K562 (cell line): ENCODE measurements at regions not wholly inside any gene's neighbourhood (a gene's known extent, or its start where the extent isn't known, plus 50 kb on each side); places are given as distances from the start of the nearest gene placed in this dataset.

Experiments used
- CBFB ChIP-seq: sonication (generic); formaldehyde crosslinking; IDR thresholded peaks from 2 replicates; pipeline ENCODE4 v1.4.0; 2020; ENCODE audit warnings: mild to moderate bottlenecking, missing genetic modification reagents
- HIVEP1 ChIP-seq: fragments of 250-450 bp; sonication (Bioruptor Pico); IDR thresholded peaks from 2 replicates; pipeline ENCODE4 v1.4.0; 2020; ENCODE audit warnings: mild to moderate bottlenecking
- MED1 ChIP-seq: sonication (generic); formaldehyde crosslinking; IDR thresholded peaks from 2 replicates; pipeline ENCODE4 v1.8.1; 2023; ENCODE audit warnings: missing genetic modification reagents, borderline replicate concordance
- RBM22 ChIP-seq: fragments of 200-400 bp; formaldehyde crosslinking; IDR thresholded peaks from 2 replicates; pipeline ENCODE4 v1.6.1; 2018; ENCODE audit warnings: low read length, low read depth; ENCODE audit not compliant: poor library complexity, severe bottlenecking
- THRA ChIP-seq: fragments of 450-650 bp; IDR thresholded peaks from 2 replicates; pipeline ENCODE4 v1.6.1; 2017; ENCODE audit warnings: mild to moderate bottlenecking, moderate library complexity
- ZC3H11A ChIP-seq: IDR thresholded peaks from 2 replicates; pipeline ENCODE4 v1.6.1; 2012; ENCODE audit warnings: low read depth, low read length, improper control_type of control experiment
- ZC3H4 ChIP-seq: sonication (generic); formaldehyde crosslinking; IDR thresholded peaks from 2 replicates; pipeline ENCODE4 v1.9.0; 2021; ENCODE audit warnings: missing genetic modification reagents, borderline replicate concordance
- ZNF184 ChIP-seq: sonication (generic); formaldehyde crosslinking; IDR thresholded peaks from 2 replicates; pipeline ENCODE4 v1.5.0; 2020; ENCODE audit warnings: missing genetic modification reagents
- TF ChIP-seq, protein P1 (sequence below), 3 experiments: IDR thresholded peaks in 2 of 3; conservative IDR thresholded peaks in 1 of 3; 2 replicates each; pipeline ENCODE4 v1.5.1; 2011 to 2012; ENCODE audit warnings: low read length in 3 of 3, mild to moderate bottlenecking in 3 of 3, control low read depth in 2 of 3, improper control_type of control experiment in 1 of 3, inconsistent platforms in 1 of 3, low read depth in 1 of 3, mixed read lengths in 1 of 3, moderate library complexity in 1 of 3; ENCODE audit not compliant: insufficient read depth in 2 of 3

GRCh38 chr21:24272521-24272938 lies 1334.8 kb downstream of the MRPL39 start:
- TF ChIP-seq THRA: no peak
- TF ChIP-seq, protein P1, sequence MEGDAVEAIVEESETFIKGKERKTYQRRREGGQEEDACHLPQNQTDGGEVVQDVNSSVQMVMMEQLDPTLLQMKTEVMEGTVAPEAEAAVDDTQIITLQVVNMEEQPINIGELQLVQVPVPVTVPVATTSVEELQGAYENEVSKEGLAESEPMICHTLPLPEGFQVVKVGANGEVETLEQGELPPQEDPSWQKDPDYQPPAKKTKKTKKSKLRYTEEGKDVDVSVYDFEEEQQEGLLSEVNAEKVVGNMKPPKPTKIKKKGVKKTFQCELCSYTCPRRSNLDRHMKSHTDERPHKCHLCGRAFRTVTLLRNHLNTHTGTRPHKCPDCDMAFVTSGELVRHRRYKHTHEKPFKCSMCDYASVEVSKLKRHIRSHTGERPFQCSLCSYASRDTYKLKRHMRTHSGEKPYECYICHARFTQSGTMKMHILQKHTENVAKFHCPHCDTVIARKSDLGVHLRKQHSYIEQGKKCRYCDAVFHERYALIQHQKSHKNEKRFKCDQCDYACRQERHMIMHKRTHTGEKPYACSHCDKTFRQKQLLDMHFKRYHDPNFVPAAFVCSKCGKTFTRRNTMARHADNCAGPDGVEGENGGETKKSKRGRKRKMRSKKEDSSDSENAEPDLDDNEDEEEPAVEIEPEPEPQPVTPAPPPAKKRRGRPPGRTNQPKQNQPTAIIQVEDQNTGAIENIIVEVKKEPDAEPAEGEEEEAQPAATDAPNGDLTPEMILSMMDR (IDR thresholded peaks at IDR 0.05 in 2 of 3, conservative IDR thresholded peaks at IDR 0.05 in 1 of 3; ENCODE audit: insufficient read depth in 2 of 3, low read depth in 1 of 3, low read length in 3 of 3): no peak
- no peak for TF ChIP-seq MED1 (CRISPR knock-in tag)
- no peak for TF ChIP-seq RBM22
- no peak for TF ChIP-seq ZNF184 (CRISPR knock-in tag)
- no peak for TF ChIP-seq ZC3H4 (CRISPR knock-in tag)
- TF ChIP-seq ZC3H11A: no peak
- TF ChIP-seq HIVEP1 (CRISPR knock-in tag): peak; percentile 95
- no peak for TF ChIP-seq CBFB (CRISPR knock-in tag)
